Cerebellar nuclear complex (tissue), 1 donor: ENCODE measurements at regions not wholly inside any gene's neighbourhood (a gene's known extent, or its start where the extent isn't known, plus 50 kb on each side); places are given as distances from the start of the nearest gene placed in this dataset.
"Not testable (repeated sequence)": the region's sequence is repeated elsewhere in the genome, so short reads cannot be mapped to it uniquely, and the experiment has no call there.

ENCODE experiments used
- DNase-seq, 2 experiments: peaks; one replicate each; lab custom pipeline; 2025; lab: John Stamatoyannopoulos, UW

DNA sequence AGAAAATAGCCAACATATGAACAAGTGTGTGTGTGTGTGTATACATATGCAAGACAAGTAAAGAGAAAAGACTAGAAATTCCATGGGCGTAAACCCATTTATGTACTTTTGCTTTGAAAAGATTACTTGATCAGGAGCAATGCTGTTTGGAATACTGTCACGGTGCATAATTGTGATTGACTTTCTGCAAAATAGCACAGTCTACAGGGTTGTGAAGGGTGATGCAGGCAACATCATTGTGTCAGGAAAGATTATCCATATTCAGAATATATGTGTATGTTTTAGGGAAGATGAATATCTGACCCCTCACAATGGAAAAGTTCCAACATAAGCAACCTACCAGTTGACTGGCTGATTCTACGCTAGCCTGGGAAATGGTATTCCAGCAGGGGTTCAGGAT, 307.7 kb downstream of the JRKL start:
- no peak for DNase-seq

DNA sequence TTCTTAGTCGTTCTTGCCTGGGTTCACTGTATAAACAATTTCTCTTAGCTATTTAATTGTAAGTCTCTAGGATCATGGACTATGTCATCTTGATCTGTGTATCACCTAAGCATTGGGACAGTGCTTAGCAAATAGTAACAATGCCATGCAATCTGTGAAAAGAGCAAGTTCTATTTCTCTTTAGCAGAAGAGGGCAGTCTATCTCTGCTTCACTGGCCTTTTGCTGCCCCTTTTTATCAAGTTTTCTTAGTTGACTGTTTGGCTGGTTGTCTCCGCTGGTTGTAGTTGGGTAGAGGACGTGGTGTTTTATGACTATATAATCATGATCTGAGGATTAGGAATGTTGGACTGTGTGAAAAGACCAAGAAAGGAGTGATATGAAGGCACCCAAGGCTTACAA, 315.0 kb downstream of the JRKL start:
- no peak for DNase-seq

DNA sequence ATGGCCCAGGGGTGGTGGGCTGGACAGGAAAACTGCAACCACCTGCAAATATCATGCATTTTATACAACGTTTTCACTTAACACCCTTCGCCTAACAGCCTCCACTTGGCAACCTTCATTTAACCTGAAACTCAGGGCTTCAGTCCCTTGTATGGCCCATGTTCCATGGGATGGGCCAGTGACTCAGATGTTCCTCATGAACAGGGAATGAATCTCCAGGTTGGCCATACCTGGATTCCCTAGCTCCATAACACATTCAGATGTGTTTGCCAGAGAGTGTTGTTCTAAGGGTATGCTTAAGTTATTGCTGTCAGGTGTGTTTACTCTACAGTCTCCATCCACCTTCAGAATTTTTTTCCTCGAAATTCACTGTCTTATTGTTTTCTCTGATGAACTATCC, 316.9 kb downstream of the JRKL start:
- DNase-seq, result no peak

DNA sequence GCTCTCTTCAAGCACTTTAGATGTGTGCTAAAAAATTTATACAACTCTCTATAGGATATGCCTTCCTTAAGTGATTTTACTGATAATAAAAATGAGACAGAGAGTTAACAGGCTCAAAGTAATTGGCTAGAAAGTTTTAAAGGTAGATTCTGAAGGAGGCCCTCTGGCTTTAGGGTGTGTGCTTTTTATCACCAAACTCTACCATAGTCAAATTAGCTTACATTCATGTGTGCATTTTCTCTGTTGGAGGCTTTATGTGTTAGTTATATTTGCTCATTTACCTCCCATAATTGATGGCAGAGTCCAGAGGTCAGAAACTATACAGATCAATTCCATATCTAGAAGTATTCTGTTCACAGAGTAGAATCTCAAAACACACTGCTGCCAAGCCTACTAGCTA, 317.5 kb downstream of the JRKL start:
- no peak for DNase-seq

DNA sequence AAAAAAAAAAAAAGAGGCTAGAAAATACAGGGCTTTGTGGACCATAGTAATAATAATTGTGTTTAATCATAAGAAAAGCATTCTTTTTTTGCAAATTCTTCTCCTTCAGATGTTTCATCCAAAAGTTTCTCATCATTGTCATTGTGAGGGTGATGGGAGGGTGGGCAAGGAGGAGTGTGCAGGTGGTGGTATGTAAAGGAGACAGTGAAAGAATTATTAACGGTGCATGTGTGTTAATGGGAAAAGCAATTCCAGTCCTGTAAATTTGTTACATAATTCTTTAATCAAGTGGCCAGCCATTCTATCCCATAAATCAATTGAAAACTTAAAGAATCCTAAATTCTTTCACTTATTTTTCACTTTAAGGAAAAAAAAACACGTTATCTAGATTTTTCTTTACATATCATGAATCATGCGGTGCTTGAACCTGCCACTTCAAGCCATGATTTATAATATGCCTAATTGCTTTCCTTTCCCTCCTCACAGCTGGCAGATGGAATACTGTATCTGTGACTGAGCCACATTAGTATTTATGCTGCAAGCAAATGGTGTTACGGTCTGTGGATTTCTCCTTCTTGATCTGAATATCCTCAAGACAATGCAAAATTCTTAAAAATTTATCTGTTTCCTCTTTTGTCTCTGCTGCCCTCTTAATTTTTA, 318.5 kb downstream of the JRKL start:
- no peak for DNase-seq

DNA sequence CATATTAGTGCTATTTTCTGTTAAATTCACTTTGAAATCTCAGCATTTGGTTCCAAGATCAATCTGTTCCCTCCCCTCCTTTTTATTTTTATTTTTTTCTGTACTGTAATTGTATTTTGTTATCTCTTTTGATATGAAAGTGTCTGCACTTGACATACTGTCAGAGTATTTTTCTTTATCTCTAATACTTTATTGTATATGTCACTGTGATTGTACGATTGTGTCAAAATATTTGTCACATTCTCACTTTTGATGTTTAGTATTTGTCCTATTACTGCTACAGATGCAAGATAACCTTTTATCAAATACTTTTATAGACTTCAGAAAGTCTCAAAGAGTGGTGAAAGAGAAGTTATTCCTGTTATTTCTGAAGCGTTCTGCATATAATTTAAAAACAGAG, 323.5 kb downstream of the JRKL start:
- no peak for DNase-seq

DNA sequence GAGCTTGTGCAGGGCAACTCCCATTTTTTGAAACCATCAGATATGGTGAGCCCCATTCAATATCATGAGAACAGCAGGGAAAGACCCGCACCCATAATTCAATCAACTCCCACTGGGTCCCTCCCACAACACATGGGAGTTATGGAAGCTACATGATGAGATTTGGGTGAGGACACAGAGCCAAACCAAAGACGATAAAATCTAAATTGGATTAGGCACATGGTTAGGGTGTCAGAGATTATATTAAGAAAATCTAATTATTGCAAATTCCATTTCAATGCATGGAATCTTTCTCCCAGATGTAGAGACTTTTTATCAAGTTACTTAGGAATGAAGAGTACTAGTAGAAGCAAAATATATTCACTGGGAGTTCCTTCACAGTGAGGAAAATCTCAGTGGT, 324.9 kb downstream of the JRKL start:
- no peak for DNase-seq

DNA sequence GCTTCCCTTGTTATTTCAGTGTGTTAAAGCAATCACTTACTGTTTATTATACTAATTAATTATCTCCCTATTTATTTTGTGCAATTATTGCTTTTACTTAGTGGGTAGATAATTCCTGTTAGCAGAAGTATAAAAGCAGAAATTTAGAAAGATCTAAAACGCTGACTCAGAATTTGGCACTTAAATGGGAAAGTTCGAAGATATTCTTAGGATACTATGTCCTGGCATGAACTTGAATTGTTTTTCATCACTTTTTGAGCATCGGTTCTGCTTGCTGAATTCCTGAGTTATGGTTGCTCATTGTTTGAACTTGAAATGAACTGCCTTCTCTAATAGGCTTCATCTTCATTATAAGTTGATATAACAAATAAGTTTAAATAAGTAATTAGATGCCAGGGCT, 325.4 kb downstream of the JRKL start:
- no peak for DNase-seq

DNA sequence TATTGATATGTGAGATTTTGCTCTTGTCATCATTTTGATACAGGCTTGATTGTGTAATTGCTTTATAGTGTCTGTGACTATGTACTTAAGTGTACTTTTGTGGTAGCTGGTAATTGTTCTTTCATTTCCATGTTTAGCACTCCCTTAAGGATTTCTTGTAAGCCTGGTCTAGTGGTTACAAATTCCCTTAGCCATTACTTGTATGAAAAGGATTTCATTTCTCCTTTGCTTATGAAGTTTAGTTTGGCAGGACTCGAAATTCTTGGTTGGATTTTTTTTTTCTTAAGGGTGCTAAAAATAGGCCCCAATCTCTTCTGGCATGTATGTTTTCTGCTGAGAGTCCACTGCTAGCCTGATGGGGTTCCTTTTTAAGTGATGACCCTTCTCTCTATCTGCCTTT, 346.8 kb downstream of the JRKL start:
- DNase-seq, result no peak

DNA sequence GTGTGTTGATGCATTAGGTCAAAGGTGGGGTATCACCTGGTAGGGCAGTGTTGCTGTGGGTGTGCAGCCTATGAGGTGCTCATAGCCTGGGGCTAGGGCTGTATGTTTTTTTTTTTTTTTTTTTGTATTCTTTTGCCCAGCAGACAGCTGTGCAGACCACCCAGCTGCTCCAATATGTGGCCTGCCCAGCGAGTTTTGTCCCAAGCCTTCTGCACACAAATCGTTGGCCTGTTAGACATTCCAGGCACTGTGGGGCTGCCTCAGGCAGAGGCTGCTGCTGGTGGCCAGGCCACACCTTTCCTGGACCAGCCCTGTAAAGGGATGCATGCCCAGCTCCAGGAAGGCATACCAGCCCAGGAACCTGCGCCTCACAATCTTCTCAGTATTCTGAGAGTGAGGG, 348.5 kb downstream of the JRKL start:
- DNase-seq, result no peak

DNA sequence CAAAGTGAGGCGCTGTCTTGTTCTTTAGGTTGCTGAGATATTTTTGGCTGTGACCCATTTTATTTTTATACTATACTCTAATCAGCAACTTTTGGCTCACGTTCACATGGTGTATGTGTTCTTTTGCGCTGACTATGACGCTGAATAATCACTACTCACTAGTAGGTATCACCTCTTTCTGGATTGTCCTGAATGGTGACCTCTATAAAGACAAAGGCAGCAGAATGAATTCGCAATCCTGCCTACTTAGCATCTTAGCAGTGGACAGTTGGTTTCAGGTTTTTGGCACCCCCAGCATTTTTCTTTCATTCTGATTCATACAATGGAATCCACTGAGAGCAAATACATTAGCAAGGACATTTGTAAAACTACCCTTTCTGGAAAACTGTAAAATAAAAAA, 351.3 kb downstream of the JRKL start:
- no peak for DNase-seq

DNA sequence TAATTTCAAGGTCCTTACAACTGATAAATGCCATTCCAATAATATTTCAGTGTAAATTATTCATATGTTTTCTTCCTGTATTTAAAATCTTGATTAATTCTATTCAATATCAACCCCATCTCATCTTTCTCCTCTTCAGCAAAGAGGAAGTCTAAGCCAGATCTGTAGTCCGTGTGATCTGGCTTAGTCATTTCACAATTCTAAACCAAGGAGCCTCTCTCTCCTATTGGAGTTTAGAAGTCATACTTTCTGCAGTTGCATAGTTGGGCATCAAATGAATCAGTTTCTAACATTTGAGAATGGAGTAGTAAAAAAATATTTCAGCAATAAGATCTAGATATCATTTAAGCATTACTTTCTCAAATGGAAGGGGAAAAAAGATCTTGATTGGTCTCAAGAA, 354.9 kb downstream of the JRKL start:
- no peak for DNase-seq

DNA sequence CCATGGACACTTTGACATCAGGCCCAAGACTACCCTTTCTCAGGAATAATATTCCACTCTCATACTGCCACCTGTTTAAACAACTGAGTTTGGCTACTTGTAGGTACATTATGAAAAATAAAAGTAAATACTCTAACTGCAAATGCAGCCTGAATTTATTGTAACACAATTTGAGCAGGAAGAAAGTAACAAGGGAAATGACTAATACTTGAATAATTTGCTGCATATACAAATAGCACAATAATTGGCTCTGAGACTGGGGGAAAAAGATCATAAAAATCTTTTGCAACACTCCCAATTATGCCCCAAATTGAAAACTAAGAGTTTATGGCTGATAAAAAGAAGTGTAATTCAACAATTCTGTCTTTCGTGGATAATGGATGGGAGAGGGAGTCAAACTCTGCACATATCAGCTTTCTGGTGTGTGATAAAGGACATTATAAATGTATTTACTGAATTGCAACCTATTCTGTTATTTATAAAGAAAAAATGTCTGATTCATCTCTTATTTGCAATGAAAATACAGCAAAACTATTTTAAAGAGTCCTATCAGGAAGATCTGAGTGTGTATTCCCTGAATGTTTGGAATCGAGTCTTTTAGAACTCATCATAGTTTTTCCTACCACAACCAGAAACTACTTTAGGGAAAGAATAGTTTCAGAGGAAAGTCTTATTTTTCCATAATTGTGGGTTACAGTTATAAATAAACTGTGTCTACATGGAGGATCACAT, 359.0 kb downstream of the JRKL start:
- no peak for DNase-seq

DNA sequence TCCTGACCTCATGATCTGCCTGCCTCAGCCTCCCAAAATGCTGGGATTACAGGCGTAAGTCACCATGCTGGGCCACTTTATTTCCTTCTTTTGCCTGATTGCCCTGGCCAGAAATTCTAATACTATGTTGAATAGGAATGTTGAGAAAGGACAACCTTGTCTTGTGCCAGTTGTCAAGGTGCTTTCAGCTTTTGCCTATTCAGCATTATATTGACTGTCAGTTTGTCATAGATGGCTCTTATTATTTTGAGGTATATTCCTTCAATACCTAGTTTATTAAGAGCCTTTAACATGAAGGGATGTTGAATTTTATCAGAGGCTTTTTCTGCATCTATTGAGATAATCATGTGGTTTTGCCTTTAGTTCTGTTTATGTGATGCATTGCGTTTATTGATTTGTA, 362.0 kb downstream of the JRKL start:
- not testable (repeated sequence) for DNase-seq

DNA sequence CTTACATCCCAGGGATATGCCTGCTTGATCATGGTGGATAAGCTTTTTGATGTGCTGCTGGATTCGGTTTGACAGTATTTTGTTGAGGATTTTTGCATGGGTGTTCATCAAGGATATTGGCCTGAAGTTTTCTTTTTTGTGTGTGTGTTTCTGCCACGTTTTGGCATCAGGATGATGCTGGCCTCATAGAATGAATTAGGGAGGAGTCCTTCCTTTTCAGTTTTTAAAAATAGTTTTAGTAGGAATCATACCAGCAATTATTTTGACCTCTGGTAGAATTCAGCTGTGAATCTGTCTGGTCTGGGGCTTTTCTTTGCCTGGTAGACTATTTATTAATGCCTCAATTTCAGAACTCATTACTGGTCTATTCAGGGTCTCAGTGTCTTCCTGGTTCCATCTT, 362.4 kb downstream of the JRKL start:
- DNase-seq, result no peak

DNA sequence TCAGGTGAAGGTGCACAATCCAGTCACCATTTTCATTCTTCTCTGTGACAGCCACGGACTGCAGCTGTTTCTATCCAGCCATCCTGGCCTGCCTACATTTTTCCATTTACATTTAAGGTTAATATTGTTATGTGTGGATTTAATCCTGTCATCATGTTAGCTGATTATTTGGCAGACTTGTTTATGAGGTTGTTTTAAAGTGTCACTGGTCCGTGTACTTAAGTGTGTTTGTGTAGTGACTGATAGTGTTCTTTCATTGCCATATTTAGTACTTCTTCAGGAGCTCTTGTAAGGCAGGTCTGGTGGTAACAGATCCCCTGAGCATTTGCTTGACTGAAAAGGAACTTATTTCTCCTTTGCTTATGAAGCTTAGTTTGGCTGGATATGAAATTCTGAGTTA, 364.2 kb downstream of the JRKL start:
- no peak for DNase-seq

DNA sequence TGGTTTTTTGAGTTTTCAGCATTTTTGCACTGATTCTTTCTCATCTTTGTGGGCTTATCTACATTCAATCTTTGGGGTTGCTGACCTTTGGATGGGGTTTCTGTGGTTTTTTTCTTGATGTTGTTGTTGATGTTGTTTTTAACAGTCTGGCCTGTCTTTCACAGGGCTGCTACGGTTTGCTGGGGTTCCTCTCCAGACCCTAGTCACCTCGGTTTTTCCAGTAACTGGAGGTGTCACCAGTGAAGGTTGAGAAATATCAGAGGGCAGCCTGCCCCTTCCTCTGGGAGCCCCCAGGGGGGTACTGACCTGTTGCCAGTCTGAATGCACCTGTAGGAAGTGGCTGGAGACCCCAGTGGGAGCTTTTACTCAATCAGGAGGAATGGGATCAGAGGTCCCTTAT, 365.4 kb downstream of the JRKL start:
- DNase-seq, result no peak

DNA sequence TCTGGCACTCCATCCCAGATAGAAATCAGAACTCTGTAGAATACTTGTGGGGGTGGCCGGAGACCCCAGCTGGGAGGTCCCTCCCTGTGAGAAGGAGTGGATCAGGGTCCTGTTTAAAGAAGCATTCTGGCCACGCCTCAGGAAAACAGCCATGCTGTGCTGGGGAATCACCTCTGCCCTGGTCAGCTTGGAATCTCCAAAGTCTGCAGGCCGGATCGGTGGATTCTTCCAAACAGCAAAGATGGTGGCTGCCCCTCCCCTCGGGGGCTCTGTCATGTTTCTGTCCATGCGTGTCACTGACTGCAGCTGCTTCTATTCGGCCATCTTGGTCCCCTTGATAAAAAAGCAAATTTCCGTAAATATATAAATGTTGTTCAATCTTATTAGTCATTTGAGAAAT, 365.9 kb downstream of the JRKL start:
- no peak for DNase-seq

DNA sequence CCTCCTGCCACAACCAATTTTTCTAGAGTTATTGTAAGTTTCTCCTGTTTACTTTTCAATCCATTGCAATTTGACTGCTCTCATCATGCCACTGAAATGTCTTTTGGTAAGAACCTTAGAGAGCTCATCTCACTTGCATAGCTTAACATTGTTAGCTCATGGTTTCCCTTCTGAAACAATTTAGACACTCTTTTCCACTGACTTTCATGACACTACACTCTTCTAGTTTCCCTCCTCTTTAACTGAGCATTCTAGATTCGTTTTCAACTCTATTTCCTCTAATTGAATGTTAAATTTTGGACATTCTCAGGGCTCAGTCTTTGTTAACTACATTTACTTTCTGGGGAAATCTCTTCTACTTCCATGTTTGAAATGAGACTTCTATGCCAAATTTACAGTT, 369.1 kb downstream of the JRKL start:
- DNase-seq, result no peak

DNA sequence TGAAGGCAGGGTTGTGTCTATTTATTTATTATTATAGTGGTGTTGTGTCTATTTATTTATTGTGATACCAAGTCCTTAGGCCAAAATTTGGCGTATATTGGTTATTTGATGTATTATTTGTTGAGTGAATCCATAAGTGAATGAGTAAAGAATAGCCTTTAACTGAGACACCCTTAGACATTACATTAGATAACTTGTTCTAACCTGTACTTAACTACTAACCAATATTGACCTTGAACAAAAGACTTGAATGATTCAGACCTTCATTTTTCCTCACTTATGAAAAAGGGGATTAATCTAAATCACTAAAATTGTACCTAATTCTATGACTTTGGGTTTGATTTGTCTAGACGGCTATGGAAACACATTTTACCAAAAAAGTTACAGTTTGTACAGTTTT, 370.5 kb downstream of the JRKL start:
- no peak for DNase-seq

DNA sequence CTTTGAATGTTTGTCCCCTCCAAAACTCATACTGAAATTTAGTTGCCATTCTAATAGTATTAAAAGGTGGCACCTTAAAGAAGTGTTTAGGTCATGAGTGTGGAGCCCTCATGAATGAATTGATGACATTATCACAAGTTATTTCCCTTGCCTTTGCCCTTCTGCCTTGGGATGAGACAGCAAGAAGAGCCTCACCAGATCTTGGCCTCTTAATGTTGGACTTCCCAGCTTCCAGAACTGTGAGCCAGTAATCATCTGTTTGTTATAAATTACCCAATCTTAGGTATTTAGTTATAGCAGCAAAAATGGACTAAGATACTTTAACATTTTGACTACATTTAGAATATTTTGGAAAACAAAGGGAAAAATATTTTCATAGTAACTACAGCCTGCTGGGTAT, 371.0 kb downstream of the JRKL start:
- no peak for DNase-seq

DNA sequence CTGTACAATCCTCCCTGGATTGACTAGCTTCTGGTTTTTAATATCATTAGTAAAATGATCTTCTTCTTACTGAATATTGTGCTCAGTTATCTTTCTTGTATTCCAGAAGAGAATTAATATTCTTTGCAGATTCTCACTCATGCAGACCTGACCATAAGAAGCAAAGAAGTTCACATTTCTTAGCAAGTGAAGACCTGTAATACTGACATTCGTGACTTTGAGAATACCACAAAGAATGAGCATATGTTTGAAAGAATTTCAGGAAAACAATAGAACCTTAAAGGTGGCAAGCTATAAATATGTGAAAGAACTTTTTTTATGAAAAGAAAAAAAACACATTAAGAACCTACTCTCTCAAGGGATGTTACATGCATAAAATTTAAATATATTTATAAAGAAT, 371.6 kb downstream of the JRKL start:
- DNase-seq, result no peak

DNA sequence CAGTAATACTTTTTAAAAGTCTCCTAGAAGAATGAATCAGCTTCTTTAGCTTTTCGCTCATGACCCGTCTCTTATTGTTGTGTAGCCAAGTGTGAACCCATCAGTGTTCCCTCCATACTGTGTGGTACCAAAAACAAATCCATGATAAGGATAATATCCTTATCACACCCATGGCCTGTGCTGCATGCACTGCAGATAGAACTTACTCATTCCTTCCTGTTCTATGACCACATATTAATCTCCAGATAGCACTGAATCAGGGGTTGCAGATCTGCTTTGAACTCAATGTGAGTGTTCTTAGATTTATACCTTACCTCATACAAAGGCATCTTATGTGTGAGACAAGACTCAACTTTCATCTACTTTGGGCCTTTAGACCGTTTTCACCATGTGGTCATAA, 373.4 kb downstream of the JRKL start:
- no peak for DNase-seq

DNA sequence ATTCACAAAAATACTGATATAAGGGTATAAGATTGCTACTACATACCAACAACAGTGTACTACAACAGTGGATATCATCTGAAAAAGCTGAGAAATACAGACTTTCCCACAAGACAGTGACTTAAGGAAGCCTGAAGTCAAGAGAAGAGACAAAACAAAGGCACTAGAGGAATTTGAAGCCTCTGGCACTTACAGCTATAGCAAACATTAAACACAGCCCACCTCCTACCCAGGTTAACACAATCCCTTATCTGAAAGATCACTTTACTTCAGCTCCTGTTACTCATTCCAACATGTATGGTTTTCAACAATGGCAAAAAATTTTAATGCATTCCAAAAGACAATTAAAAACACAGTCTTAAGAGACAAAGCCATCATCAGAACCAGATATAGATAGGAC, 388.5 kb downstream of the JRKL start:
- DNase-seq, result no peak
